K562 (cell line): ENCODE measurements at regions not wholly inside any gene's neighbourhood (a gene's known extent, or its start where the extent isn't known, plus 50 kb on each side); places are given as distances from the start of the nearest gene placed in this dataset.

Experiments used
- BDP1 ChIP-seq: IDR thresholded peaks from 3 replicates; pipeline ENCODE4 v1.6.1; 2011; ENCODE audit not compliant: insufficient read length, insufficient read depth
- BRCA1 ChIP-seq, 2 experiments: fragments of 450-650 bp in 1 of 2; sonication (generic) in 1 of 2; formaldehyde crosslinking in 1 of 2; IDR thresholded peaks; 2 replicates each; pipeline versions ENCODE4 v1.5.0 to v1.6.1; 2017 to 2020; ENCODE audit warnings: mild to moderate bottlenecking in 1 of 2, missing genetic modification reagents in 1 of 2
- BRD9 ChIP-seq: fragments of 450-650 bp; IDR thresholded peaks from 2 replicates; pipeline ENCODE4 v1.6.1; 2018; ENCODE audit warnings: low read depth; ENCODE audit not compliant: partially characterized antibody
- CCAR2 ChIP-seq: fragments of 200-400 bp; formaldehyde crosslinking; IDR thresholded peaks from 2 replicates; pipeline ENCODE4 v1.6.1; 2017; ENCODE audit warnings: mild to moderate bottlenecking, low read depth, low read length
- ELF1 ChIP-seq: fragments of 200-800 bp; sonication (Bioruptor generic); IDR thresholded peaks from 2 replicates; pipeline ENCODE4 v1.6.1; 2016; ENCODE audit warnings: missing genetic modification characterization, missing compliant biosample characterization
- HMG20B ChIP-seq: fragments of 250-450 bp; sonication (Bioruptor Pico); IDR thresholded peaks from 2 replicates; pipeline ENCODE4 v1.5.0; 2021; ENCODE audit warnings: mild to moderate bottlenecking
- HMGN3 ChIP-seq: IDR thresholded peaks from 2 replicates; pipeline ENCODE4 v1.6.1; 2011; ENCODE audit warnings: borderline replicate concordance, low read depth, mild to moderate bottlenecking, mixed read lengths, low read length; ENCODE audit not compliant: insufficient read length; ENCODE audit errors: extremely low read depth
- ILF3 ChIP-seq: fragments of 450-650 bp; IDR thresholded peaks from 2 replicates; pipeline ENCODE4 v1.6.1; 2018; ENCODE audit warnings: antibody characterized with exemption, mild to moderate bottlenecking, moderate library complexity, borderline replicate concordance
- KAT8 ChIP-seq: fragments of 450-650 bp; IDR thresholded peaks from 2 replicates; pipeline ENCODE4 v1.6.1; 2016; ENCODE audit warnings: low read depth, mild to moderate bottlenecking
- MBD2 ChIP-seq: sonication (generic); IDR thresholded peaks from 2 replicates; pipeline ENCODE4 v1.6.1; 2016; ENCODE audit warnings: low read depth, borderline replicate concordance
- MCM5 ChIP-seq: fragments of 450-650 bp; IDR thresholded peaks from 2 replicates; pipeline ENCODE4 v1.6.1; 2016; ENCODE audit warnings: low read depth
- NFIC ChIP-seq: fragments of 450-650 bp; IDR thresholded peaks from 2 replicates; pipeline ENCODE4 v1.6.1; 2017; ENCODE audit warnings: mild to moderate bottlenecking, inconsistent platforms
- NONO ChIP-seq, 2 experiments: fragments of 200-400 bp in 1 of 2; fragments of 450-650 bp in 1 of 2; formaldehyde crosslinking in 1 of 2; IDR thresholded peaks; 2 replicates each; pipeline ENCODE4 v1.6.1; 2017; ENCODE audit warnings: low read depth in 2 of 2, mild to moderate bottlenecking in 2 of 2, moderate library complexity in 2 of 2, low read length in 1 of 2
- NRF1 ChIP-seq, 2 experiments: fragments of 450-650 bp; IDR thresholded peaks in 1 of 2; conservative IDR thresholded peaks in 1 of 2; 2 replicates each; pipeline ENCODE4 v1.6.1; 2014; ENCODE audit warnings: mild to moderate bottlenecking in 2 of 2
- POLR2AphosphoS2 ChIP-seq: IDR thresholded peaks from 2 replicates; pipeline ENCODE4 v1.6.1; 2012; ENCODE audit warnings: low read length, improper control_type of control experiment
- RCOR1 ChIP-seq, 2 experiments: IDR thresholded peaks; 2 replicates each; pipeline ENCODE4 v1.6.1; 2012; ENCODE audit warnings: low read depth in 2 of 2, low read length in 2 of 2, borderline replicate concordance in 1 of 2, improper control_type of control experiment in 1 of 2
- STAT5A ChIP-seq: IDR thresholded peaks from 2 replicates; pipeline ENCODE4 v1.6.1; 2012; ENCODE audit warnings: low read length, inconsistent platforms, borderline replicate concordance
- TEAD2 ChIP-seq: fragments of 450-650 bp; IDR thresholded peaks from 2 replicates; pipeline ENCODE4 v1.6.1; 2016; ENCODE audit warnings: missing genetic modification characterization, control low read depth, missing compliant biosample characterization
- XRCC5 ChIP-seq: fragments of 200-400 bp; formaldehyde crosslinking; IDR thresholded peaks from 2 replicates; pipeline ENCODE4 v1.6.1; 2017; ENCODE audit warnings: low read depth, mild to moderate bottlenecking, low read length
- ZNF12 ChIP-seq: sonication (generic); formaldehyde crosslinking; IDR thresholded peaks from 2 replicates; pipeline ENCODE4 v1.4.0; 2020; ENCODE audit warnings: mild to moderate bottlenecking, missing genetic modification reagents
- ZNF408 ChIP-seq: fragments of 250-450 bp; sonication (Bioruptor Pico); IDR thresholded peaks from 2 replicates; pipeline ENCODE4 v1.4.0; 2020; ENCODE audit warnings: low read depth, mild to moderate bottlenecking, moderate library complexity
- ZNF551 ChIP-seq: fragments of 250-450 bp; sonication (Bioruptor Pico); IDR thresholded peaks from 2 replicates; pipeline ENCODE4 v1.5.0; 2021; ENCODE audit warnings: mild to moderate bottlenecking, moderate library complexity
- TF ChIP-seq, protein P1 (sequence below): sonication (generic); formaldehyde crosslinking; IDR thresholded peaks from 2 replicates; pipeline ENCODE4 v1.9.0; 2022; ENCODE audit warnings: mild to moderate bottlenecking, missing genetic modification reagents
- TF ChIP-seq, protein P2 (sequence below): fragments of 150-350 bp; IDR thresholded peaks from 2 replicates; pipeline ENCODE4 v1.6.1; 2014; ENCODE audit warnings: low read depth, mild to moderate bottlenecking, low read length, borderline replicate concordance
- TF ChIP-seq, protein P3 (sequence below): fragments of 250-450 bp; sonication (Bioruptor Pico); IDR thresholded peaks from 2 replicates; pipeline ENCODE4 v1.5.0; 2020; ENCODE audit warnings: mild to moderate bottlenecking

- TF ChIP-seq, protein P1, sequence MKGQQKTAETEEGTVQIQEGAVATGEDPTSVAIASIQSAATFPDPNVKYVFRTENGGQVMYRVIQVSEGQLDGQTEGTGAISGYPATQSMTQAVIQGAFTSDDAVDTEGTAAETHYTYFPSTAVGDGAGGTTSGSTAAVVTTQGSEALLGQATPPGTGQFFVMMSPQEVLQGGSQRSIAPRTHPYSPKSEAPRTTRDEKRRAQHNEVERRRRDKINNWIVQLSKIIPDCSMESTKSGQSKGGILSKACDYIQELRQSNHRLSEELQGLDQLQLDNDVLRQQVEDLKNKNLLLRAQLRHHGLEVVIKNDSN (CRISPR knock-in tag) = no peak
- TF ChIP-seq BRCA1 (IDR thresholded peaks at IDR 0.05) = no peak
- TF ChIP-seq BRCA1 (CRISPR knock-in tag; IDR thresholded peaks at IDR 0.05) = no peak
- TF ChIP-seq ZNF12 (CRISPR knock-in tag) = no peak
- no peak for TF ChIP-seq MCM5
- TF ChIP-seq HMG20B (CRISPR knock-in tag) = no peak
- TF ChIP-seq POLR2AphosphoS2 = no peak
- no peak for TF ChIP-seq KAT8
- TF ChIP-seq CCAR2 = no peak
- no peak for TF ChIP-seq TEAD2
- TF ChIP-seq NRF1 (conservative IDR thresholded peaks at IDR 0.05 in 1 of 2, IDR thresholded peaks at IDR 0.05 in 1 of 2) = peak; percentile 90 to 91
- TF ChIP-seq ZNF551 = no peak
- TF ChIP-seq NFIC = peak; percentile 75
- peak; percentile 4 to 81; a peak in 1 of 4 replicates for TF ChIP-seq RCOR1 (IDR thresholded peaks at IDR 0.05; ENCODE audit: borderline replicate concordance in 1 of 2, low read depth in 2 of 2, low read length in 2 of 2)
- TF ChIP-seq BRD9 = peak; percentile 95
- TF ChIP-seq, protein P2, sequence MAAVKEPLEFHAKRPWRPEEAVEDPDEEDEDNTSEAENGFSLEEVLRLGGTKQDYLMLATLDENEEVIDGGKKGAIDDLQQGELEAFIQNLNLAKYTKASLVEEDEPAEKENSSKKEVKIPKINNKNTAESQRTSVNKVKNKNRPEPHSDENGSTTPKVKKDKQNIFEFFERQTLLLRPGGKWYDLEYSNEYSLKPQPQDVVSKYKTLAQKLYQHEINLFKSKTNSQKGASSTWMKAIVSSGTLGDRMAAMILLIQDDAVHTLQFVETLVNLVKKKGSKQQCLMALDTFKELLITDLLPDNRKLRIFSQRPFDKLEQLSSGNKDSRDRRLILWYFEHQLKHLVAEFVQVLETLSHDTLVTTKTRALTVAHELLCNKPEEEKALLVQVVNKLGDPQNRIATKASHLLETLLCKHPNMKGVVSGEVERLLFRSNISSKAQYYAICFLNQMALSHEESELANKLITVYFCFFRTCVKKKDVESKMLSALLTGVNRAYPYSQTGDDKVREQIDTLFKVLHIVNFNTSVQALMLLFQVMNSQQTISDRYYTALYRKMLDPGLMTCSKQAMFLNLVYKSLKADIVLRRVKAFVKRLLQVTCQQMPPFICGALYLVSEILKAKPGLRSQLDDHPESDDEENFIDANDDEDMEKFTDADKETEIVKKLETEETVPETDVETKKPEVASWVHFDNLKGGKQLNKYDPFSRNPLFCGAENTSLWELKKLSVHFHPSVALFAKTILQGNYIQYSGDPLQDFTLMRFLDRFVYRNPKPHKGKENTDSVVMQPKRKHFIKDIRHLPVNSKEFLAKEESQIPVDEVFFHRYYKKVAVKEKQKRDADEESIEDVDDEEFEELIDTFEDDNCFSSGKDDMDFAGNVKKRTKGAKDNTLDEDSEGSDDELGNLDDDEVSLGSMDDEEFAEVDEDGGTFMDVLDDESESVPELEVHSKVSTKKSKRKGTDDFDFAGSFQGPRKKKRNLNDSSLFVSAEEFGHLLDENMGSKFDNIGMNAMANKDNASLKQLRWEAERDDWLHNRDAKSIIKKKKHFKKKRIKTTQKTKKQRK = no peak
- TF ChIP-seq ZNF408 = no peak
- TF ChIP-seq MBD2 = no peak
- TF ChIP-seq ILF3 = peak; percentile 55; the same call in 1 of the 2 replicates
- 0 out of 2 replicates have a peak, but pooled peaks have one; percentile 57 for TF ChIP-seq XRCC5
- TF ChIP-seq HMGN3 = no peak
- TF ChIP-seq BDP1 = peak; percentile 60
- TF ChIP-seq NONO (IDR thresholded peaks at IDR 0.05; ENCODE audit: low read depth in 2 of 2, low read length in 1 of 2) = peak in 1 of 2 experiments; percentile 22; a peak in 1 of 4 replicates
- TF ChIP-seq ELF1 (tag) = 0 out of 2 replicates have a peak, but pooled peaks have one; percentile 42
- TF ChIP-seq, protein P3, sequence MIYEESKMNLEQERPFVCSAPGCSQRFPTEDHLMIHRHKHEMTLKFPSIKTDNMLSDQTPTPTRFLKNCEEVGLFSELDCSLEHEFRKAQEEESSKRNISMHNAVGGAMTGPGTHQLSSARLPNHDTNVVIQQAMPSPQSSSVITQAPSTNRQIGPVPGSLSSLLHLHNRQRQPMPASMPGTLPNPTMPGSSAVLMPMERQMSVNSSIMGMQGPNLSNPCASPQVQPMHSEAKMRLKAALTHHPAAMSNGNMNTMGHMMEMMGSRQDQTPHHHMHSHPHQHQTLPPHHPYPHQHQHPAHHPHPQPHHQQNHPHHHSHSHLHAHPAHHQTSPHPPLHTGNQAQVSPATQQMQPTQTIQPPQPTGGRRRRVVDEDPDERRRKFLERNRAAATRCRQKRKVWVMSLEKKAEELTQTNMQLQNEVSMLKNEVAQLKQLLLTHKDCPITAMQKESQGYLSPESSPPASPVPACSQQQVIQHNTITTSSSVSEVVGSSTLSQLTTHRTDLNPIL (CRISPR knock-in tag) = no peak
- TF ChIP-seq STAT5A = peak; percentile 13; the same call in 1 of the 2 replicates
Measured at GRCh38 chr6:27091661-27092315, 155.7 kb upstream of the PRSS16 start (continued).
